ENCODE measurements at regions not wholly inside any gene's neighbourhood (a gene's known extent, or its start where the extent isn't known, plus 50 kb on each side); places are given as distances from the start of the nearest gene placed in this dataset.
"Not testable (repeated sequence)": the region's sequence is repeated elsewhere in the genome, so short reads cannot be mapped to it uniquely, and the experiment has no call there.

- DNase-seq (ENCODE audit: low spot score), result no peak
- TF ChIP-seq, protein P1, sequence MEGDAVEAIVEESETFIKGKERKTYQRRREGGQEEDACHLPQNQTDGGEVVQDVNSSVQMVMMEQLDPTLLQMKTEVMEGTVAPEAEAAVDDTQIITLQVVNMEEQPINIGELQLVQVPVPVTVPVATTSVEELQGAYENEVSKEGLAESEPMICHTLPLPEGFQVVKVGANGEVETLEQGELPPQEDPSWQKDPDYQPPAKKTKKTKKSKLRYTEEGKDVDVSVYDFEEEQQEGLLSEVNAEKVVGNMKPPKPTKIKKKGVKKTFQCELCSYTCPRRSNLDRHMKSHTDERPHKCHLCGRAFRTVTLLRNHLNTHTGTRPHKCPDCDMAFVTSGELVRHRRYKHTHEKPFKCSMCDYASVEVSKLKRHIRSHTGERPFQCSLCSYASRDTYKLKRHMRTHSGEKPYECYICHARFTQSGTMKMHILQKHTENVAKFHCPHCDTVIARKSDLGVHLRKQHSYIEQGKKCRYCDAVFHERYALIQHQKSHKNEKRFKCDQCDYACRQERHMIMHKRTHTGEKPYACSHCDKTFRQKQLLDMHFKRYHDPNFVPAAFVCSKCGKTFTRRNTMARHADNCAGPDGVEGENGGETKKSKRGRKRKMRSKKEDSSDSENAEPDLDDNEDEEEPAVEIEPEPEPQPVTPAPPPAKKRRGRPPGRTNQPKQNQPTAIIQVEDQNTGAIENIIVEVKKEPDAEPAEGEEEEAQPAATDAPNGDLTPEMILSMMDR (conservative IDR thresholded peaks at IDR 0.05; ENCODE audit: low read depth), result no peak
- ChIA-PET POLR2A (ENCODE audit: low non-redundant PET) (no interaction called here), CTCF (no interaction called here)
- no peak overlapping the region for H3K27ac ChIP-seq
Observed at GRCh38 chr10:121135512-121135911, 284.4 kb downstream of the WDR11 start.

DNA sequence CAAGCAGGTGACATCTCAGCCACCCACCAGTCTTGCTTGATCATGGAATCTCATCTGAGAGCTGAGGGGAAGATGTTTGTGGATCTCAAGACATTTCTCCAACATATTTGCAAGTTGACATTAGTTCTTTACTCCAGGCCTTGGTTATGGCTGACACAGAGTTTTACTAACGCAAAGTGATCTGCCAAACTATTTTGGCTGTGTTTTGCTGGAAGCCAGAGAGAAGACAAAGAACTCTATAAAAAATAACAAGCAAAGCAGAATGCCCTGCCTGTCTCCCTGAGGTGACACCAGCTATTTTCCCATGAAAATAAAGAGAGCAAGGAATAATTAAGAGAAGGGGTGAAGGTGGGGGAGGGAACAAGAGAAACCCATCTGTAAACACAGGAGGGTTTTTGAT is 286.4 kb downstream of the WDR11 start:
- no peak for DNase-seq (ENCODE audit: low spot score)
- H3K27ac ChIP-seq, result no peak overlapping the region
- POLR2A ChIA-PET (ENCODE audit: low non-redundant PET), result no interaction called here
- CTCF ChIA-PET, result no interaction called here
- TF ChIP-seq, protein P1 (conservative IDR thresholded peaks at IDR 0.05; ENCODE audit: low read depth), result no peak

DNA sequence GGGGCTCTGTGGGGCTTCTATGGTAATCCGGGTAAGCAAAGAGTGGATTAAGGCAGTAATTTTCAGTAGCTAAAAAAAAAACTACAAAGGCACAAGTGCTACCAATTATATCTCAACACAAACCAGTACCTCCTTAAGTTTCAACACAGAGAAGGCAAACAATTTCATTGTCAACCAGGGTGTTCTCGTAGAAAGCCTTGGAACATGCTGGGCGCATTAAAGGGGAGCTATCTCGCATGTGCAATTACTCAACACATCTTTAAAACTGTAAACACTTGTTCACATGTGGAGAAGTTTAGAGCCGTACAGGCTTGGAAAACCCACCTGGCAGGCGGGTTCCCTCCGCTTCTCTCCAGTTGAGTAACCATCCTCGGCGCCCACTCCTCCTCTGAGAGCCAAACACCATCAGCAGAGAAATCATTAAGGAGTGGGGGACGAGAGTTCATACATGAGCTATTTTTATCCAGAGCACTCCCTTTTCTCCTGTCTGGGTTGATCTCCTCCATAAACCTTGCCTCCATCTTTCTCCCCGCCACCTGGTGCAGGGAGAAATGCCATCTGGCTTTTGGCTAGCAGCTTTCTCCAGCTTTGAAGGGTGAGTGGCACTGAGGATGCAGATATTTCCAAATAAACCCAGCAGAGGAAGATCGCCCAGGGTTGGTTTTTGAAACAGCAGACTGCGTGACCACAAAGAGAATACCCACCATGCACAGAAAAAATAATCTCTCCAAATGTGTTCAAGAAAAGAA is 287.1 kb downstream of the WDR11 start:
- TF ChIP-seq, protein P1 (conservative IDR thresholded peaks at IDR 0.05; ENCODE audit: low read depth), result no peak
- ChIA-PET POLR2A (ENCODE audit: low non-redundant PET) (no interaction called here), CTCF (no interaction called here)
- H3K27ac ChIP-seq, result no peak overlapping the region
- DNase-seq (ENCODE audit: low spot score), result no peak

DNA sequence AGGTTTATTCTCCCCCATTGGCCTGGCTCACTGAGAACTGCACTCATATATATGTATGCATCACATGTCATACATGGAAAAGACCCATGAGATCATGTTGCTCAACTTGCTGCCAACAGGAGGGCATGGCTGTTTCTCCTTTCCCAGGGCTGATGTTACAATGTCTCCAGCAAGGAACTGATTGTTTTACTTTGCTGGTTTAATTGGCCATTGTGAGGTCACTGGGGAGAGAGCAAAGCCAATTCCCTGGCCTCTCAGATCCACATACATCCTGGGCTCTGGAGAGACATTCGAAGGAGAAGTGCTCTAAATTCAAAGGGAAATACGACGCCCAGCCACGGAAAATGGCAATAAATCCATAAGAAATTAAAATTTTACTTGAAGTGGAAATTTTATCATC is 287.8 kb downstream of the WDR11 start:
- ChIA-PET CTCF (no interaction called here), POLR2A (ENCODE audit: low non-redundant PET) (no interaction called here)
- no peak for DNase-seq (ENCODE audit: low spot score)
- TF ChIP-seq, protein P1 (conservative IDR thresholded peaks at IDR 0.05; ENCODE audit: low read depth), result no peak
- H3K27ac ChIP-seq, result no peak overlapping the region

DNA sequence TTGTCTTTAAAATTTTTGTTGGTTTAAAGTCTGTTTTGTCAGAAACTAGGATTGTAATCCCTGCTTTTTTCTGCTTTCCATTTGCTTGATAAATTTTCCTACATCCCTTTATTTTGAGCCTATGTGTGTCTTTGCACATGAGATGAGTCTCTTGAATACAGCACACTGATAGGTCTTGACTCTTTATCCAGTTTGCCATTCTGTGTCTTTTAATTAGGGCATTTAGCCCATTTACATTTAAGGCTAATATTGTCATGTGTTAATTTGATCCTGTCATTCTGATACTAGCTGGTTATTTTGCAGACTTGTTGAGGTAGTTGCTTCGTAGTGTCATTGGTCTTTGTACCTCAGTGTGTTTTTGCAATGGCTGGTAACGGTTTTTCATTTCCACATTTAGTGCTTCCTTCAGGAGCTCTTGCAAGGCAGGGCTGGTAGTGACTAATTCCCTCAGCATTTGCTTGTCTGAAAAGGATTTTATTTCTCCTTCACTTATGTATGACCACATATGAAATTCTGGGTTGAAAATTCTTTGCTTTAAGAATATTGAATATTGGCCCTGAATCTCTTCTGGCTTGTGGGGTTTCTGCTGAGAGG is 294.7 kb downstream of the WDR11 start:
- CTCF ChIA-PET; DNase-seq (ENCODE audit: low spot score); H3K27ac ChIP-seq; POLR2A ChIA-PET (ENCODE audit: low non-redundant PET): not testable (repeated sequence)

DNA sequence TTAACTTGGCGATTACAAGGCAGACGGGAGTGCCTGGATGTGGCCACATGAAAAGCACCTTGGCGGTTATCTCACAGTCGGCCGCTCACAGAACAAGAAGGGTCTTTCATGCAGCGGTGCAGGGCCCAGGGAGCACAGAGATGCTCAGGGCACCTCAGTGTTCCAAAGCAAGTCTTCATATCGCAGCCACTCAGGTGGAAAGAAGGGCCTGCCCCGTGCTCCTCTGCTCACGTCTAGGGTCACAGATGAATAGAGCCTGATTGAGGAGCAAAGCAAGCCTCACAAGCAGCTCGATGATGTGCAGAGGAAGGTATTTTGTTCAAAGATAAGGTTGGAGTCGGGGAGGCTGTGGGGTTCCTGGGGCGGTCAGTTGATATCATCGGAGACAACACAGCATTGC is 297.8 kb downstream of the WDR11 start:
- ChIA-PET CTCF (no interaction called here), POLR2A (ENCODE audit: low non-redundant PET) (no interaction called here)
- DNase-seq (ENCODE audit: low spot score), result no peak
- TF ChIP-seq, protein P1 (conservative IDR thresholded peaks at IDR 0.05; ENCODE audit: low read depth), result no peak
- H3K27ac ChIP-seq, result no peak overlapping the region

DNA sequence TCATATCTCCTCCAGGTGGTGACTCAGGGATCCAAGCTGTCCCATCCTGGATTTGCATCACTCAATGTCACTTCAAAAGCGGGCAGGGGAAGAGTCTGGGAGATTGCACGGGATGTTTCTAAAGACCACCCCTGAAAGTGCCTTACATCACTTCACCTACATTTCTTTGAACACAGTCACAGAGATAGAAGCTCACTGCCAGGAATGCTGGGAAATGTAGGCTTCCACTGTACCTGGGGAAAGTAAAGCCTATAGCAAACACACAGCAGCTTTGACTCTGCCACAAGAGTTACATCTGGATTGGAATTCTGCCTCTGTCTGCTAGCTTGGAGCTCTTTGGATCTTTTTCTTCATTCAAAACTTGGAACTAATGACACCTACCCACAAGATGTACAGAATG is 300.9 kb downstream of the WDR11 start:
- POLR2A ChIA-PET (ENCODE audit: low non-redundant PET), result no interaction called here
- no peak overlapping the region for H3K27ac ChIP-seq
- TF ChIP-seq, protein P1 (conservative IDR thresholded peaks at IDR 0.05; ENCODE audit: low read depth), result no peak
- CTCF ChIA-PET, result interaction anchor here (0.7 kb wide), 1 partner anchor 16 kb away, joined by 3 read pairs; no protein-coding TSS in a partner anchor
- no peak for DNase-seq (ENCODE audit: low spot score)
